GM12878 (cell line): ENCODE measurements at regions not wholly inside any gene's neighbourhood (a gene's known extent, or its start where the extent isn't known, plus 50 kb on each side); places are given as distances from the start of the nearest gene placed in this dataset.

Experiments used
- ATAC-seq: fragments of 200-7000 bp; cut with Tn5 transposase; 3 replicates; pipeline ENCODE4 v1.9.1; 2020; ENCODE audit warnings: mild to moderate bottlenecking, moderate library complexity
- BruUV-seq: library from RNA; stranded (reverse); fragments of 400-500 nt; replicated peaks from 2 replicates; lab custom pipeline; 2021; lab: Mats Ljungman, UMichigan
- CTCF ChIA-PET: fragments of 300-600 bp; sonication (Branson Sonifier 250); formaldehyde crosslinking; extraction: SDS; loops from one replicate; lab custom pipeline; 2021; ENCODE audit warnings: inconsistent platforms; lab: Yijun Ruan, JAX
- POLR2A ChIA-PET: fragments of 350-600 bp; formaldehyde crosslinking; extraction: SDS; loops from one replicate; lab custom pipeline; 2021; ENCODE audit warnings: inconsistent platforms; lab: Charles Lee
- RAD21 ChIA-PET: fragments of 300-600 bp; sonication (Branson Sonifier 250); formaldehyde crosslinking; loops from one replicate; lab custom pipeline; 2023; ENCODE audit warnings: antibody characterized with exemption; ENCODE audit not compliant: unreplicated experiment; lab: Charles Lee
- SMC1A ChIA-PET: fragments of 300-600 bp; sonication (Branson Sonifier 250); formaldehyde crosslinking; loops from one replicate; lab custom pipeline; 2023; ENCODE audit not compliant: unreplicated experiment, uncharacterized antibody; lab: Charles Lee
- DNase-seq: peaks from one replicate; pipeline ENCODE4 v3.0.0-alpha.2; 2011; ENCODE audit warnings: low read depth, low spot score
- FAIRE-seq: peaks from 3 replicates; lab custom pipeline; 2011; peaks lifted over from hg19 to GRCh38; lab: Jason Lieb, UNC
- H2AFZ ChIP-seq: 2 replicates; pipeline ENCODE4 v1.6.0; 2011; ENCODE audit warnings: low read depth, low read length, control low read depth; ENCODE audit not compliant: control insufficient read depth
- H3K27ac ChIP-seq: 2 replicates; pipeline ENCODE4 v1.5.1; 2011; ENCODE audit warnings: control low read depth; ENCODE audit not compliant: control insufficient read depth, insufficient read depth
- H3K27me3 ChIP-seq, 2 experiments: replicated peaks in 1 of 2; 2 replicates each; pipeline versions ENCODE4 v1.6.0 to v1.6.1; 2011; ENCODE audit warnings: low read length in 1 of 2; ENCODE audit not compliant: control insufficient read depth in 2 of 2, insufficient read depth in 2 of 2
- H3K36me3 ChIP-seq, 2 experiments: 2 replicates each; pipeline ENCODE4 v1.5.1; 2011; ENCODE audit warnings: low read length in 1 of 2; ENCODE audit not compliant: control insufficient read depth in 2 of 2, insufficient read depth in 2 of 2
- H3K4me1 ChIP-seq: 2 replicates; pipeline ENCODE4 v1.6.1; 2011; ENCODE audit warnings: mild to moderate bottlenecking, low read length, moderate library complexity, mixed read lengths; ENCODE audit not compliant: control insufficient read depth, insufficient read depth
- H3K4me2 ChIP-seq: 2 replicates; pipeline ENCODE4 v1.6.0; 2011; ENCODE audit warnings: control low read depth; ENCODE audit not compliant: control insufficient read depth, insufficient read depth
- H3K4me3 ChIP-seq: fragments of 200-600 bp; sonication (generic); 2 replicates; pipeline ENCODE4 v1.5.1; 2016
- H3K79me2 ChIP-seq: 2 replicates; pipeline ENCODE4 v1.6.0; 2011; ENCODE audit warnings: low read length; ENCODE audit not compliant: control insufficient read depth, insufficient read depth
- H3K9ac ChIP-seq: 2 replicates; pipeline ENCODE4 v1.8.0; 2011; ENCODE audit warnings: low read length, control low read depth, mixed read lengths; ENCODE audit not compliant: control insufficient read depth, insufficient read depth
- H3K9me3 ChIP-seq: replicated peaks from 3 replicates; pipeline ENCODE4 v1.5.1; 2011; ENCODE audit warnings: mild to moderate bottlenecking, low read length; ENCODE audit not compliant: control insufficient read depth, insufficient read depth
- H4K20me1 ChIP-seq: 2 replicates; pipeline ENCODE4 v1.6.0; 2011; ENCODE audit not compliant: control insufficient read depth, insufficient read depth
- FOXK2 ChIP-seq: fragments of 450-650 bp; IDR thresholded peaks from 2 replicates; pipeline ENCODE4 v1.6.1; 2017; ENCODE audit warnings: mild to moderate bottlenecking, moderate library complexity
- RCOR1 ChIP-seq: conservative IDR thresholded peaks from 2 replicates; pipeline ENCODE4 v1.6.1; 2012; ENCODE audit warnings: low read depth, low read length, improper control_type of control experiment
- SREBF1 ChIP-seq: IDR thresholded peaks from 2 replicates; pipeline ENCODE4 v1.6.1; 2012; ENCODE audit warnings: mild to moderate bottlenecking, low read length
- WGBS: methylation state at CpG from one replicate; pipeline ENCODE4 v1.1.6; 2016; ENCODE audit warnings: low lambda C conversion rate; ENCODE audit not compliant: insufficient replicate concordance, insufficient coverage; ENCODE audit errors: missing lambda C conversion rate; 5-methylcytosine and 5-hydroxymethylcytosine counted together
- in situ Hi-C: fragments of 300-500 bp; cut with MboI; formaldehyde crosslinking; loops from 9 replicates; pipeline ENCODE4 v1.14.3; 2018; ENCODE audit warnings: mixed read lengths
- intact Hi-C: fragments of 100-400 bp; cut with micrococcal nuclease; formaldehyde crosslinking; loops from one replicate; pipeline ENCODE4 v1.14.2; 2022; ENCODE audit not compliant: unreplicated experiment
- TF ChIP-seq, protein P1 (sequence below): IDR thresholded peaks from 2 replicates; pipeline ENCODE4 v1.6.1; 2011; ENCODE audit warnings: mild to moderate bottlenecking, low read depth, low read length, moderate library complexity; ENCODE audit not compliant: insufficient replicate concordance

DNA sequence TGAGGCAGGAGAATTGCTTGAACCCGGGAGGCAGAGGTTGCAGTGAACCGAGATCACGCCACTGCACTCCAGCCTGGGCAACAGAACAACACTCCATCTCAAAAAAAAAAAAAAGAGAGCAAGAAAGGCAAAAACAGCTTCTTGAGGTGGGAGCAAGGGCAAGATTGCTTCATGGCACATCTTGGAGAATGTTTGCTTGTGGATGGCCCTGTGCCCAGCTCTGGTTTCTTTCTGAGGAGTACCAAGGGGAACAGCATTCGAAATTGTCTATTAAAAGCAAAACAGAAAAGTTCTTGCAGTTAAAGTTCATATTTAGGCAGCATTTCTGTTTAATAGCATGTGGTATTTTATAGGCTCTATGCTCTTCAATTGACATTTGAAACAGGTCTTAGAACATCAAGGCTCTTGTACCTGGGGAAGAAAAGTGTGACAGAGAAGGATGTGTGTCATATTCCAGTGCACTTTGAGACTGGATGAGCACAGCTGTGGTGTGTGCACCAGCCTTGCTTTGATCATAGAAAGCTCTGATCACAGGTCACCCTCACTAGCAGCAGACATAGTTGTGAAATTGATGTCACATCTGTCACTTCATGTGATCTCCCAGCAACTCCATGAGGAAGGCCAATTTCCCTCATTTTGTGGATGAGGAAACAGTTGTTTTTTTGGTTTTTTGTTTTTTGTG is 154.3 kb downstream of the UXS1 start (continued):
- no peak for TF ChIP-seq FOXK2

GRCh38 chr2:106038601-106039375 is 155.3 kb downstream of the UXS1 start:
- no peaks in the 10 kb centered on the region for H3K36me3 ChIP-seq
- CTCF ChIA-PET = no interaction called here
- no peak for TF ChIP-seq RCOR1
- TF ChIP-seq, protein P1, sequence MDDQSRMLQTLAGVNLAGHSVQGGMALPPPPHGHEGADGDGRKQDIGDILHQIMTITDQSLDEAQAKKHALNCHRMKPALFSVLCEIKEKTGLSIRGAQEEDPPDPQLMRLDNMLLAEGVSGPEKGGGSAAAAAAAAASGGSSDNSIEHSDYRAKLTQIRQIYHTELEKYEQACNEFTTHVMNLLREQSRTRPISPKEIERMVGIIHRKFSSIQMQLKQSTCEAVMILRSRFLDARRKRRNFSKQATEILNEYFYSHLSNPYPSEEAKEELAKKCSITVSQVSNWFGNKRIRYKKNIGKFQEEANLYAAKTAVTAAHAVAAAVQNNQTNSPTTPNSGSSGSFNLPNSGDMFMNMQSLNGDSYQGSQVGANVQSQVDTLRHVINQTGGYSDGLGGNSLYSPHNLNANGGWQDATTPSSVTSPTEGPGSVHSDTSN = no peak
- no peak for TF ChIP-seq SREBF1
- TF ChIP-seq, all 136 proteins: peak for 0
- Histone ChIP-seq H3K9me3 (no peaks in the 10 kb centered on the region), H3K9ac (no peak overlapping the region), H3K79me2 (no peaks in the 10 kb centered on the region), H3K4me2 (no peak overlapping the region), H3K27ac (no peak overlapping the region), H3K27me3 (peaks cover 0 to 2% of the 10 kb centered on the region in 2 experiments; a peak in 1 of 4 replicates), H3K4me1 (no peaks in the 10 kb centered on the region), H2AFZ (no peak overlapping the region), H3K4me3 (no peak overlapping the region), H4K20me1 (no peaks in the 10 kb centered on the region)
- no peak for ATAC-seq
- no peak for FAIRE-seq
- ChIA-PET SMC1A (no interaction called here), POLR2A (no interaction called here), RAD21 (no interaction called here)
- BruUV-seq = no TSS peak
- intact Hi-C loops (no loop called here), in situ Hi-C loops (no loop called here)
- 6% methylated on average over 12 of the region's 12 CpGs for WGBS
- DNase-seq = no peak
